T-cell (primary cell): ENCODE measurements at regions not wholly inside any gene's neighbourhood (a gene's known extent, or its start where the extent isn't known, plus 50 kb on each side); places are given as distances from the start of the nearest gene placed in this dataset.

ENCODE experiments used
- ATAC-seq, 4 experiments: fragments of 200-7000 bp in 3 of 4; fragments of 150-1000 bp in 1 of 4; cut with Tn5 transposase; replicated peaks in 1 of 4; 1 replicate in 3 of 4; 2 replicates in 1 of 4; pipeline ENCODE4 v1.10.0; 2021; ENCODE audit warnings: moderate library complexity in 3 of 4, mild to moderate bottlenecking in 2 of 4, moderate number of reproducible peaks in 1 of 4
- CTCF ChIA-PET, 2 donors: fragments of 300-600 bp; sonication (Branson Sonifier 250); formaldehyde crosslinking; loops; one replicate each; lab custom pipeline; 2022; ENCODE audit warnings: antibody characterized with exemption in 2 of 2; lab: Charles Lee
- POLR2A ChIA-PET, 2 donors: fragments of 300-600 bp; sonication (Branson Sonifier 250); formaldehyde crosslinking; loops; one replicate each; lab custom pipeline; 2022; ENCODE audit warnings: antibody characterized with exemption in 2 of 2; lab: Charles Lee
- DNase-seq, 35 experiments: peaks; one replicate each; pipeline versions ENCODE4 v3.0.0 to v3.0.0-alpha.2; 2013 to 2023
- H3K27ac ChIP-seq: one replicate; pipeline ENCODE4 v1.5.1; 2013; ENCODE audit warnings: low read length
- H3K27me3 ChIP-seq, 2 experiments: replicated peaks in 1 of 2; 1 replicate in 1 of 2; 2 replicates in 1 of 2; pipeline versions ENCODE4 v1.6.1 to v1.7.0; 2013; ENCODE audit warnings: low read length in 1 of 2, mixed read lengths in 1 of 2; ENCODE audit not compliant: control insufficient read depth in 2 of 2, insufficient read depth in 2 of 2; ENCODE audit errors: extremely low read depth in 1 of 2
- H3K36me3 ChIP-seq, 2 donors: 1 replicate in 1 of 2; 2 replicates in 1 of 2; pipeline versions ENCODE4 v1.6.1 to v1.7.0; 2013; ENCODE audit warnings: low read length in 1 of 2; ENCODE audit not compliant: control insufficient read depth in 2 of 2, insufficient read depth in 1 of 2; ENCODE audit errors: extremely low read depth in 1 of 2
- H3K4me1 ChIP-seq, 2 experiments: 1 replicate in 1 of 2; 2 replicates in 1 of 2; pipeline versions ENCODE4 v1.6.1 to v1.7.0; 2013; ENCODE audit warnings: low read length in 2 of 2, mixed read lengths in 1 of 2; ENCODE audit not compliant: insufficient read depth in 2 of 2, control insufficient read depth in 1 of 2; ENCODE audit errors: extremely low read depth in 1 of 2
- H3K4me3 ChIP-seq, 2 donors: 1 replicate in 1 of 2; 2 replicates in 1 of 2; pipeline versions ENCODE4 v1.5.1 to v1.7.0; 2013; ENCODE audit warnings: mild to moderate bottlenecking in 2 of 2, low read length in 1 of 2, moderate library complexity in 1 of 2; ENCODE audit not compliant: control insufficient read depth in 1 of 2; ENCODE audit errors: extremely low read depth in 1 of 2
- H3K9me3 ChIP-seq: 2 replicates; pipeline ENCODE4 v1.7.0; 2013
- H3K27ac Mint-ChIP-seq, 2 donors: one replicate each; pipeline ENCODE4 v1.8.0; 2020 to 2021; ENCODE audit warnings: mild to moderate bottlenecking in 2 of 2, mixed read lengths in 2 of 2
- H3K27me3 Mint-ChIP-seq, 2 donors: one replicate each; pipeline ENCODE4 v1.8.0; 2021 to 2022; ENCODE audit warnings: mixed read lengths in 2 of 2
- H3K36me3 Mint-ChIP-seq: one replicate; pipeline ENCODE4 v1.8.0; 2021; ENCODE audit warnings: mixed read lengths
- H3K4me1 Mint-ChIP-seq, 3 donors: one replicate each; pipeline ENCODE4 v1.8.0; 2020 to 2022; ENCODE audit warnings: mixed read lengths in 3 of 3, mild to moderate bottlenecking in 1 of 3
- H3K4me3 Mint-ChIP-seq, 3 donors: one replicate each; pipeline ENCODE4 v1.8.0; 2020 to 2022; ENCODE audit warnings: mild to moderate bottlenecking in 3 of 3, mixed read lengths in 3 of 3, moderate library complexity in 3 of 3
- H3K9me3 Mint-ChIP-seq, 3 donors: one replicate each; pipeline ENCODE4 v1.8.0; 2020 to 2022; ENCODE audit warnings: mixed read lengths in 3 of 3
- WGBS: methylation state at CpG from one replicate; pipeline ENCODE4 v1.1.5; 2013; ENCODE audit warnings: missing lambda C conversion rate; ENCODE audit not compliant: insufficient coverage; 5-methylcytosine and 5-hydroxymethylcytosine counted together

- Mint-ChIP-seq H3K9me3 (peaks cover 0 to 5% (median 0%) of the 10 kb centered on the region in 3 donors), H3K36me3 (no peaks in the 10 kb centered on the region), H3K27me3 (no peaks in the 10 kb centered on the region), H3K4me3 (peak overlapping the region; percentile 40 to 64 (median 47)), H3K4me1 (peaks cover 68 to 86% (median 78%) of the 10 kb centered on the region in 3 donors), H3K27ac (peak overlapping the region; percentile 95 to 98)
- no CpG with 5 or more reads among the region's 1 CpG for WGBS
- Histone ChIP-seq H3K9me3 (no peaks in the 10 kb centered on the region), H3K4me1 (peaks cover 50 to 60% of the 10 kb centered on the region in 2 experiments), H3K27me3 (no peaks in the 10 kb centered on the region), H3K27ac (peak overlapping the region; percentile 98), H3K36me3 (no peaks in the 10 kb centered on the region), H3K4me3 (no peak overlapping the region)
- no peak for DNase-seq
- POLR2A ChIA-PET, result interaction anchor here (0.6 to 5.3 kb wide), 13 partner anchors 12 to 111 kb away, joined by 3 to 21 read pairs (median 5); partner anchors contain the start of gene RASGRP1 (in 1 of the 2)
- CTCF ChIA-PET, result interaction anchor here (0.5 to 6.9 kb wide), 12 partner anchors 10 to 218 kb away, joined by 3 to 74 read pairs (median 4); partner anchors contain the start of genes RASGRP1 (in 2 of the 2) and FAM98B (in 1 of the 2)
- ATAC-seq, result peak in 3 of 4 experiments; percentile 20 to 25 (median 21)
Measured at GRCh38 chr15:38672273-38672672, 107.7 kb upstream of the RASGRP1 start.

GRCh38 chr15:38672814-38673670 is 108.4 kb upstream of the RASGRP1 start:
- Mint-ChIP-seq H3K4me1 (peaks cover 68 to 85% (median 76%) of the 10 kb centered on the region in 3 donors), H3K27ac (peak overlapping the region; percentile 95 to 98), H3K4me3 (peak overlapping the region in 1 of 3 donors; percentile 64), H3K27me3 (no peaks in the 10 kb centered on the region), H3K36me3 (no peaks in the 10 kb centered on the region), H3K9me3 (peaks cover 0 to 5% (median 0%) of the 10 kb centered on the region in 3 donors)
- no peak overlapping the region for H3K4me3 ChIP-seq
- CTCF ChIA-PET, result interaction anchor here (0.6 to 6.9 kb wide), 9 partner anchors 10 to 219 kb away, joined by 3 to 74 read pairs (median 8); partner anchors contain the start of genes RASGRP1 (in 2 of the 2) and FAM98B (in 1 of the 2)
- POLR2A ChIA-PET, result interaction anchor here (0.6 to 5.3 kb wide), 9 partner anchors 11 to 96 kb away, joined by 3 to 21 read pairs (median 4); no protein-coding TSS in a partner anchor
- peaks cover 44 to 55% of the 10 kb centered on the region in 2 experiments for H3K4me1 ChIP-seq
- H3K27me3 ChIP-seq, result no peaks in the 10 kb centered on the region
- ATAC-seq (peak in 1 of 4 experiments; percentile 18), DNase-seq (peak in 7 of 35 experiments; percentile 5 to 39 (median 12))
- no peaks in the 10 kb centered on the region for H3K9me3 ChIP-seq
- no peaks in the 10 kb centered on the region for H3K36me3 ChIP-seq
- WGBS, result 61% methylated on average over 7 of the region's 14 CpGs
- H3K27ac ChIP-seq, result peak overlapping the region; percentile 98

- H3K27ac ChIP-seq, result peak overlapping the region; percentile 34
Measured at GRCh38 chr15:38674448-38674847, 109.8 kb upstream of the RASGRP1 start.

GRCh38 chr15:38678281-38678680 is 113.7 kb upstream of the RASGRP1 start:
- ATAC-seq (no peak), DNase-seq (no peak)
- Mint-ChIP-seq H3K9me3 (no peaks in the 10 kb centered on the region), H3K4me3 (no peak overlapping the region), H3K4me1 (peaks cover 43 to 67% (median 58%) of the 10 kb centered on the region in 3 donors), H3K36me3 (no peaks in the 10 kb centered on the region), H3K27me3 (no peaks in the 10 kb centered on the region), H3K27ac (peak overlapping the region in 1 of 2 donors; percentile 57)
- ChIA-PET POLR2A (no interaction called here), CTCF (interaction anchor here in 1 of 2 donors (1.6 kb wide), 1 partner anchor 8 kb away, joined by 6 read pairs; no protein-coding TSS in a partner anchor)
- Histone ChIP-seq H3K4me1 (peaks cover 14 to 15% of the 10 kb centered on the region in 2 experiments), H3K4me3 (no peak overlapping the region), H3K36me3 (no peaks in the 10 kb centered on the region), H3K27me3 (no peaks in the 10 kb centered on the region), H3K27ac (no peak overlapping the region), H3K9me3 (no peaks in the 10 kb centered on the region)
- no CpG with 5 or more reads among the region's 2 CpGs for WGBS

More at GRCh38 chr15:38674448-38674847, 109.8 kb upstream of the RASGRP1 start:
- no peaks in the 10 kb centered on the region for H3K27me3 Mint-ChIP-seq
- H3K9me3 ChIP-seq, result no peaks in the 10 kb centered on the region
- whole genome bisulfite sequencing, result no CpG with 5 or more reads among the region's 4 CpGs
- H3K9me3 Mint-ChIP-seq, result peaks cover 0 to 5% (median 0%) of the 10 kb centered on the region in 3 donors
- CTCF ChIA-PET, result interaction anchor here (0.7 to 6.9 kb wide), 9 partner anchors 10 to 122 kb away, joined by 3 to 74 read pairs (median 4); partner anchors contain the start of gene RASGRP1 (in 2 of the 2)
- H3K27me3 ChIP-seq, result no peaks in the 10 kb centered on the region
- no peaks in the 10 kb centered on the region for H3K36me3 ChIP-seq
- peak overlapping the region; percentile 63 to 77 for H3K27ac Mint-ChIP-seq
- H3K4me3 Mint-ChIP-seq, result no peak overlapping the region
- H3K4me1 ChIP-seq, result peaks cover 37 to 43% of the 10 kb centered on the region in 2 experiments
- H3K36me3 Mint-ChIP-seq, result no peaks in the 10 kb centered on the region
- peaks cover 70 to 80% (median 72%) of the 10 kb centered on the region in 3 donors for H3K4me1 Mint-ChIP-seq
- ATAC-seq (no peak), DNase-seq (peak in 1 of 35 experiments; percentile 57)
- no peak overlapping the region for H3K4me3 ChIP-seq
- POLR2A ChIA-PET, result interaction anchor here in 1 of 2 donors (0.6 kb wide), 2 partner anchors 12 to 13 kb away, joined by 3 to 7 read pairs; no protein-coding TSS in a partner anchor

GRCh38 chr15:38680775-38681174 is 116.2 kb upstream of the RASGRP1 start:
- no peaks in the 10 kb centered on the region for H3K36me3 ChIP-seq
- no peak overlapping the region for H3K4me3 ChIP-seq
- ChIA-PET POLR2A (interaction anchor here in 1 of 2 donors (0.7 kb wide), 1 partner anchor 15 kb away, joined by 6 read pairs; no protein-coding TSS in a partner anchor), CTCF (interaction anchor here (0.6 to 0.7 kb wide), 4 partner anchors 19 to 116 kb away, joined by 3 to 6 read pairs (median 3); partner anchors contain the start of gene RASGRP1 (in 1 of the 2))
- WGBS, result 80% methylated on average over 1 of the region's 5 CpGs
- Mint-ChIP-seq H3K27ac (no peak overlapping the region), H3K9me3 (no peaks in the 10 kb centered on the region), H3K36me3 (no peaks in the 10 kb centered on the region), H3K4me1 (peaks cover 55 to 76% (median 72%) of the 10 kb centered on the region in 3 donors), H3K4me3 (no peak overlapping the region), H3K27me3 (no peaks in the 10 kb centered on the region)
- H3K27ac ChIP-seq, result no peak overlapping the region
- DNase-seq (no peak), ATAC-seq (no peak)
- H3K27me3 ChIP-seq, result no peaks in the 10 kb centered on the region
- H3K4me1 ChIP-seq, result peaks cover 32 to 34% of the 10 kb centered on the region in 2 experiments
- H3K9me3 ChIP-seq, result no peaks in the 10 kb centered on the region
